ENCODE measurements at regions not wholly inside any gene's neighbourhood (a gene's known extent, or its start where the extent isn't known, plus 50 kb on each side); places are given as distances from the start of the nearest gene placed in this dataset.

GRCh38 chr5:61941637-61942036, 364.4 kb upstream of the KIF2A start:
- in situ Hi-C loops (cut with HindIII; ENCODE audit: low sequenced_read_pairs): no loop called here

DNA sequence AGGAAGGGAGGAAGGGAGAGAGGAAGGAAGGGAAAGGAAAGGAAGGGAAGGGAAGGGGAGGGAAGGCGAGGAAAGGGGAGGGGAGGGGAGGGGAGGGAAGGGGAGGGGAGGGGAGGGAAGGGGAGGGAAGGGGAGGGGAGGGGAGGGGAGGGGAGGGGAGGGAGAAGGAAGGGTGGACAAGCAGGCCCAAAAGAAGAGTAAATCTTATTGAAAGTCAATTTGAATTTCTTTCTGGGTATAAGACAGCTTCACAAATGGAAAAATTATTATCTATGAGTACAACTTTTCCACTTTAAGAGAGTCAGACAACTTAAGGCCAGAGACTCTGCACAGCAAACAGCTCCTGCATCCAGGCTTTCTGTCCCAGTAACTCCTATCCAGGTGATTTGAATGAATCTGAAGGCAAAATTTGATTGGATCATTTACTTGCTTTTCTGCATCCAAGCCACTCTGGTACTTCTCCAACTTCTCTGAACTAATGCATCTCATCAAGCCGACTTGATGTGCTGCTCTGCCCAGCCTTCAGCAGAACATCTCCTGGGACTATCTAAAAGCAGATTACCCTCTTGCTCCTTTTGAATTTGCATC, 363.4 kb upstream of the KIF2A start:
- in situ Hi-C loops (cut with HindIII; ENCODE audit: low sequenced_read_pairs): no loop called here

DNA sequence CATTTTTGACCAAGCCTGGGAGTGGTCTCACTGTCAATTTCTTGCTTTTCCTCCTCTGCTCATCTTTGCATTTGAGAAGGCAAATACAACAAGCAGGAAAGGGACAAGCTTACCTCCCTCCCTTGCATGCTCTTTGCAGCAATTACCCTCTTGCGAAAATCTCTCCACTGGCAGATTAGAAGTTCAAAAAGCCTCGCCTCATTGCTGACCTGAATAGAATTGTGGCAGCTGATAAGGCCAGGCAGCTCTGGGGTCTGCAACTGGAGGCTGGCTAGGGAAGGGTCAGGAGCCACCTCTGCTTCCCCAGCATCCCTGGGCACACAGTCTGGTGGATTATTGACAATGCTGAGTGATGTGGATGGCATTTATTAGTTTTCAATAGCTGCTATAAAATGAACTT, 362.3 kb upstream of the KIF2A start:
- in situ Hi-C loops (cut with HindIII; ENCODE audit: low sequenced_read_pairs): no loop called here

DNA sequence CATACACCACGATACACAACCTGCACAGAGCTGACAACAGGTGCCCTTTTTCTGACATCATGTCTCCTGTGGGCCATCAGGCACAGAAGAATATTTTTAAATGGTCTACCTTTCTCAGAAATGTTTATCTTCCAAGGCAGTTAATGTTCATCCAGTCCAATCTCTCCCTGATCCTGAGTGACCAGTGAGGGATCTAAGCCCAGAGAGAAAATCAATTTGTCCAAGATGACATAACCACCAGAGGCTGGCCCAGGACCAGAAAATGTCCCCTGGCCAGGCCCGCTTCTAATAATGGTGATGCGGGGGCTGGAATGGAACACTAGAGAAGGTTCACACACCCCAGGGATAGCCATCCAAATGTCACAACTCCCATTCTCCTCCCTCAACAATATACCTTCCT, 357.9 kb upstream of the KIF2A start:
- in situ Hi-C loops (cut with HindIII; ENCODE audit: low sequenced_read_pairs): no loop called here

- in situ Hi-C loops (cut with HindIII; ENCODE audit: low sequenced_read_pairs): no loop called here
Measured at GRCh38 chr5:61949054-61949678, 356.8 kb upstream of the KIF2A start.

DNA sequence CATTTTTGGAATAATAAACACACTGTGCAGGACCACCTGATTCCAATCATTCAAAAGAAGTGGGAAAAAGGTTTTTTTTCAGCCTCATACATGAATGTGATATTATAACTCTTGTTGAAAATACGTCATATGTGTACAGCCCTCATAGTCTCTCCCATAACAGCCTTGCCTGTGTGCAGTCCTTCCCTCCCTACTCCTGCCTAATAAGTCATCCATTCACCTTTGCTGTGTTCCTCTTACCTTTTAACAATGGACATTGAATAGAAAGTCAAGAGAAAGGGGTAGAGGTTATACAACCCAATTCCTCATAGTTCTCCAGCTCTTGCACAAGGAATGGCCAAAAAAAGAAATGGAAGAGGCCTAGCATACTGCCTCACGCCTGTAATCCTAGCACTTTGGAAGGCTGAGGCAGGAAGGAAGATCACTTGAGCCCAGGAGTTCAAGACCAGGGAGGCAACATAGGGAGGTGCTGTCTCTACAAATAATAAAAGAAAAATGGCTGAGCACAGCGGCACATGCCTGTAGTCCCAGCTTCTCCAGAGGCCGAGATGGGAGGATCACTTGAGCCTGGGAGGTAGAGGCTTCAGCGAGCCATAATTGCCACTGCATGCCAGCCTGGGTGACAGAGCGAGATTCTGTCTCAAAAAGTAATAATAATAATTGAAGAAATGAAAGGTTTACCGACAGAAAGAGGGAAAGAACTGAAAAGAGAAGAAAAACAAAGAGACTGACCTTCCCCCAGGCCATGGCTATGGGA, 356.1 kb upstream of the KIF2A start:
- in situ Hi-C loops (cut with HindIII; ENCODE audit: low sequenced_read_pairs): no loop called here

- in situ Hi-C loops (cut with HindIII; ENCODE audit: low sequenced_read_pairs): no loop called here
Measured at GRCh38 chr5:61951295-61951694, 354.7 kb upstream of the KIF2A start.

DNA sequence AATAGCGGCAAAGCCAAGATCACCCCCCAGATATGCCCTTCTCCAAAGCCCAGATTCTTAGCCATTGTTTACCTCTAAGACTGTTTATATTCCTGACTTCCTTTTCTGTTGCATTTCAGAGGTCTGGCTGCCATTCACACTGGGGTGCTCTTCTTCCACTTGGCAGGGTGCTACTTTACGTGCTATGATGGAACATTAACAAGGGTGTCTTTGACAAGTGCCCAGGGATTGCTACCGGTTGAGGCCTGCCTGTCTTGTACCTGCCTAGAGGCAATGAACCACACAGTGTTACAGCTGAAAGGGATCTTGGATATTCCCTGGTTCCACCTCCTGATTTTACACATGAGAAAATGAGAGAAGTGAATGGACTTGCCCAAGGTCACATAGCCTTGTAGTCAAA, 352.1 kb upstream of the KIF2A start:
- in situ Hi-C loops (cut with HindIII; ENCODE audit: low sequenced_read_pairs): no loop called here

DNA sequence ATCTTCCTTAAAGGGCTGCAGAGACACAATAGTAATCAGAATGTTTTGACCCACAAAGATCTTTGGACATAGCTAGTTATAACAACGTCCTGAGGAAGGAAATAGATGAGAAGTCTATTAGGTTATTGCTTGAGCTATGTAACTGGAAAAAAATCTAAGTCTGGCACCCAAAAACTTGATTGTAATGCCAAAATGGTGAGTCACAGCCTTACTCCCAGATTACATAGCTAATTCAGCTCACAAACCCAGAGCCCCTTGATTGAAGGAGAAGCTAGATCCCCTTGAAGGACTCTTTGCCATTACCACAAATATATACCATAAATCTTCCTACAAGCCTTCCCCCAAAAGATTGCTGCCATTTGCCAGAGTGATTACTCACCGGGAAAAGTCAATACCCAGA, 341.8 kb upstream of the KIF2A start:
- in situ Hi-C loops (cut with HindIII; ENCODE audit: low sequenced_read_pairs): no loop called here

GRCh38 chr5:61965069-61965468, 340.9 kb upstream of the KIF2A start:
- in situ Hi-C loops (cut with HindIII; ENCODE audit: low sequenced_read_pairs): no loop called here

GRCh38 chr5:61965490-61965889, 340.5 kb upstream of the KIF2A start:
- in situ Hi-C loops (cut with HindIII; ENCODE audit: low sequenced_read_pairs): no loop called here

- in situ Hi-C loops (cut with HindIII; ENCODE audit: low sequenced_read_pairs): no loop called here
Measured at GRCh38 chr5:61966296-61966955, 339.6 kb upstream of the KIF2A start.

DNA sequence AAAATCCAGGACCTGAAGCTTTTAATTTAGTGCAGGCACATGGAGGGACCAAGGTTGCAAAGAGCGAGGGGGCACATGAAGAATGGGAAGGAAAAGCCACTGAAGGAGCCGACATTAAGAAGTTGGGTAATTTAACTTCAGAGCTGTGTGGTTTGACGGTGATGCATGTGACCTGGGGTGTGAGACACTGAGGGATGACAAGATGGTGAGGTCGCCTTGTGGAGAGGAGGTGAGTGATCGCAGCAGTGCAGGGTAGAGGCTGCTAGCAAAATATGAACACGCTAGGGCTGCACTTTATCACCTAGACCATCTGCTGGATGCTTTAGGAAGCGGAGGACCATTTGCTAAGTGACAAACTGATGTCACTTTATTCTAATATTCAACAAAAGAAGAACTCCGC, 339.0 kb upstream of the KIF2A start:
- in situ Hi-C loops (cut with HindIII; ENCODE audit: low sequenced_read_pairs): no loop called here

- in situ Hi-C loops (cut with HindIII; ENCODE audit: low sequenced_read_pairs): no loop called here
Measured at GRCh38 chr5:61967681-61968080, 338.3 kb upstream of the KIF2A start.

DNA sequence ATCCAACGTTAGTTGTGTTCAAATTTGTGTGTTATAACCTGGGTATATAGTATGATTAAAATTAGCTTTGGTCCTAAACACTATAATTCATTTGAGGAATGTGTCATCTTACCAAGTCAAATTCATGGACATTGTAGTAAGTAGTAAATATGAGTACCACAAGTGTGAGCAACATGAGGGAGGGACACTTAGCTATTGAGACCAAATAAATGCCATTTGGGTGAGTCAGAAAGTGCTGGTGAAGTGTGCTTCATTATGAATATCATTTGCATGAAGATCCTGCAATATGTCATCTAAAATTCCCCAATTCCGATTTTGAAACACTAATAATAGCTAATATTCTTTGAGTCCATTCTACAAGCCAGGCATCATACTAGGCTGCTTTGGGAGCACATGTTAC, 336.7 kb upstream of the KIF2A start:
- in situ Hi-C loops (cut with HindIII; ENCODE audit: low sequenced_read_pairs): no loop called here

GRCh38 chr5:61969755-61970154, 336.3 kb upstream of the KIF2A start:
- in situ Hi-C loops (cut with HindIII; ENCODE audit: low sequenced_read_pairs): no loop called here

- in situ Hi-C loops (cut with HindIII; ENCODE audit: low sequenced_read_pairs): no loop called here
Measured at GRCh38 chr5:61970218-61970617, 335.8 kb upstream of the KIF2A start.

GRCh38 chr5:61974680-61975079, 331.3 kb upstream of the KIF2A start:
- in situ Hi-C loops (cut with HindIII; ENCODE audit: low sequenced_read_pairs): no loop called here

GRCh38 chr5:61981886-61982285, 324.1 kb upstream of the KIF2A start:
- in situ Hi-C loops (cut with HindIII; ENCODE audit: low sequenced_read_pairs): no loop called here

DNA sequence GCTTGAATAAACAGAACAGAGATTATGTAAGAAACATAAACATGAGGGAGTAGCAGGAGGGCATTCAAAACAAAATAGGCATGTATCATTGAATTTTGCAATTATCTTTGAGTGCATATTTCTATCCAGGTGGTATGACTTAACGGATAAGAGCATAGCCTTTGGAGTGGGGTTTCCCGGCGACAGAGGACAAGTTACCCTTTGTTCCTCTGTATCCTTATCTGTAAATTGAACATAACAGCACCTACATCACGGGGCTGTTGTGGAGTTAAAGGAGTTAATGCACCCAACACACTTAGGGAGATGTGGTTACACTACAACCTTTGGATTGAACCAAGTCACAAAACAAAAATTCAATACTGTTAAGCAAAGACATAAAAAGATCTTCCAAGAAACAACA, 314.6 kb upstream of the KIF2A start:
- in situ Hi-C loops (cut with HindIII; ENCODE audit: low sequenced_read_pairs): no loop called here

- in situ Hi-C loops (cut with HindIII; ENCODE audit: low sequenced_read_pairs): no loop called here
Measured at GRCh38 chr5:61991866-61992265, 314.1 kb upstream of the KIF2A start.
